ENCODE measurements at regions not wholly inside any gene's neighbourhood (a gene's known extent, or its start where the extent isn't known, plus 50 kb on each side); places are given as distances from the start of the nearest gene placed in this dataset.
"Not testable (repeated sequence)": the region's sequence is repeated elsewhere in the genome, so short reads cannot be mapped to it uniquely, and the experiment has no call there.

DNA sequence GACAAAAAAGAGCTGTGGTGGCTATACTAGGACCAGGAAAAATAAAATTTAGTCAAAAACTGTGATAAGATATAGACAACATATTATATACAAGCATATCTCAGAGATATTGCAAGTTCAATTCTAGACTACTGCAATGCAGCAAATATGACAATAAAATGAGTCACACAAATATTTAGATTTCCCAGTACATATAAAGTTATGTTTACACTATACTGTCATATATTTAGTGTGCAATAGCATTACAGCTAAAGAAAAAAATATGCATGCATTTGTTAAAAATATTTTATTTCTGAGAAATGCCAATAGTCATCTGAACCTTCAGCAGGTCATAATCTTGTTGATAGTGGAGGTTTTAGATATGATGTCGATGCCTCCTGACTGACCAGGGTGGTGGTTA lies 72.1 kb downstream of the AKR1C4 start:
- H3K9me3 Mint-ChIP-seq, result peaks cover 6% of the 10 kb centered on the region
- H3K36me3 Mint-ChIP-seq (ENCODE audit: insufficient read depth), result no peaks in the 10 kb centered on the region
- no peak overlapping the region for H3K4me3 Mint-ChIP-seq
- DNase-seq (ENCODE audit: low spot score in 2 of 2), result no peak
- ATAC-seq (replicated peaks; ENCODE audit: extremely low read depth, poor library complexity, severe bottlenecking), result no peak
- H3K4me1 Mint-ChIP-seq, result no peaks in the 10 kb centered on the region
- no peak overlapping the region for H3K27ac Mint-ChIP-seq (ENCODE audit: low read depth)
- no peaks in the 10 kb centered on the region for H3K27me3 Mint-ChIP-seq

- ATAC-seq (replicated peaks; ENCODE audit: extremely low read depth, poor library complexity, severe bottlenecking) (no peak), DNase-seq (ENCODE audit: low spot score in 2 of 2) (no peak)
- Mint-ChIP-seq H3K4me1 (no peaks in the 10 kb centered on the region), H3K9me3 (peaks cover 6% of the 10 kb centered on the region), H3K27me3 (no peaks in the 10 kb centered on the region), H3K27ac (ENCODE audit: low read depth) (no peak overlapping the region), H3K4me3 (no peak overlapping the region), H3K36me3 (ENCODE audit: insufficient read depth) (no peaks in the 10 kb centered on the region)
These were observed 73.2 kb downstream of the AKR1C4 start for GRCh38 chr10:5269791-5270190.

DNA sequence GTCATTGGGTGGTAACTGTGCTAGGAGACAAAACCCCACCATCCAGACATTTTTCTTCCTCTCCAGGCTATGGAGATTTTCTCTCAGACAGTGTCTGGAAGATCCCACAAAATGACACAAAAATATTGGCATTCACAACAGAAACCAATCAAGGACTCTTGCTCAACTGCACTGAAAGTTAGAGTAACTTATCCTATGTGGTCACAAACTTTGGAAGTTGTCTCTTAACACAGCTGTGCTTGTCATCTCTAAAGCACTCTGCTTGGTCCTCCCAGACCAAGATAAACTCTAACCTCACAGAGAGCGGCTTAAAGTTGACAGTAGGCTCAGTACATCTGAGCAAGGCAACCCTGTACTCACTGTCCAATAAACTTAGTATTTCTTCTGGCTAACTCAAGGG lies 74.9 kb downstream of the AKR1C4 start:
- no peak overlapping the region for H3K27ac Mint-ChIP-seq (ENCODE audit: low read depth)
- H3K4me3 Mint-ChIP-seq, result no peak overlapping the region
- H3K36me3 Mint-ChIP-seq (ENCODE audit: insufficient read depth), result no peaks in the 10 kb centered on the region
- ATAC-seq (replicated peaks; ENCODE audit: extremely low read depth, poor library complexity, severe bottlenecking), result no peak
- DNase-seq (ENCODE audit: low spot score in 2 of 2), result no peak
- H3K9me3 Mint-ChIP-seq, result peaks cover 5% of the 10 kb centered on the region
- H3K27me3 Mint-ChIP-seq, result no peaks in the 10 kb centered on the region
- H3K4me1 Mint-ChIP-seq, result no peaks in the 10 kb centered on the region

GRCh38 chr10:5272065-5272803 lies 75.6 kb downstream of the AKR1C4 start:
- Mint-ChIP-seq H3K9me3 (no peaks in the 10 kb centered on the region), H3K36me3 (ENCODE audit: insufficient read depth) (no peaks in the 10 kb centered on the region), H3K4me1 (no peaks in the 10 kb centered on the region), H3K27me3 (no peaks in the 10 kb centered on the region), H3K4me3 (no peak overlapping the region), H3K27ac (ENCODE audit: low read depth) (no peak overlapping the region)
- ATAC-seq (replicated peaks; ENCODE audit: extremely low read depth, poor library complexity, severe bottlenecking) (no peak), DNase-seq (ENCODE audit: low spot score in 2 of 2) (no peak)

DNA sequence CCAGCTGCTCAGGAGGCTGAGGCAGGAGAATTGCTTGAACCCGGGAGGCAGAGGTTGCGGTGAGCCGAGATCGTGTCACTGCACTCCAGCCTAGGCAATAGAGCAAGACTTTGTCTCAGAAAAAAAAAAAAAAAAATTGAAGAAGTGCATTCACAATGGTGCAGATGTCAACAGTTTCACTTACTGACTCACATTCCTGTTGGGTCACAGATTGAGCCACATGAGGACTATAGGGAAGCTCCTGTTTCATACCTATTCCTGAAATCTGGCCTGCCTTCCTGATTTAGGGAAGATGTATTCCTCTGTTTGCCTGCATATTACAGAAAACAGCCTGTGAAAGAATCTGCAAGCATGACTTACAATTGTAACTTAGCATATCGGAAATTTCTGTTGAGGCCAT lies 78.2 kb downstream of the AKR1C4 start:
- Mint-ChIP-seq H3K4me3 (no peak overlapping the region), H3K4me1 (no peaks in the 10 kb centered on the region), H3K36me3 (ENCODE audit: insufficient read depth) (no peaks in the 10 kb centered on the region), H3K27ac (ENCODE audit: low read depth) (no peak overlapping the region), H3K9me3 (no peaks in the 10 kb centered on the region), H3K27me3 (no peaks in the 10 kb centered on the region)
- ATAC-seq (replicated peaks; ENCODE audit: extremely low read depth, poor library complexity, severe bottlenecking), result no peak
- no peak for DNase-seq (ENCODE audit: low spot score in 2 of 2)

DNA sequence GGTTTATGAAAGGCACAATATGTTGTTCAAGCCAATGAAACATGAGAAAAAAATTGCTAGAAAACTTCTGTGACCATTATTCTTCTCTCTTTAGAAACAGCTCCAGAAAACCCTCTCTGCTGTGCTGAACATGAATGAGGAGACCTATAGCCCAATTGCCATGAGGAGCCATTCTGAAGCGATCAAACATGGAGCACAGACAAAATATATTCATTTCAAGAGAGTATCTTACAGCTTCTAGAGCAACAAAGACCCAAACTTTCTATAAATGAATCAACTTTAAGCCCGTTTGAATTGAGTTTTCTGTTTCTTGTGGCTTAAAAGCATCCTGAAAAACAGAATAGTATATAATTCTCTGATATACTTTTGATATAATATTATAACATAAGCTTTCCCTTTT lies 83.4 kb upstream of the UCN3 start:
- H3K9me3 Mint-ChIP-seq, result no peaks in the 10 kb centered on the region
- H3K27me3 Mint-ChIP-seq, result peaks cover 26% of the 10 kb centered on the region
- no peaks in the 10 kb centered on the region for H3K36me3 Mint-ChIP-seq (ENCODE audit: insufficient read depth)
- DNase-seq (ENCODE audit: low spot score in 2 of 2) (no peak), ATAC-seq (replicated peaks; ENCODE audit: extremely low read depth, poor library complexity, severe bottlenecking) (no peak)
- no peak overlapping the region for H3K27ac Mint-ChIP-seq (ENCODE audit: low read depth)
- no peaks in the 10 kb centered on the region for H3K4me1 Mint-ChIP-seq
- H3K4me3 Mint-ChIP-seq, result no peak overlapping the region

GRCh38 chr10:5282137-5282536 lies 82.6 kb upstream of the UCN3 start:
- H3K4me3 Mint-ChIP-seq, result no peak overlapping the region
- H3K4me1 Mint-ChIP-seq, result no peaks in the 10 kb centered on the region
- no peaks in the 10 kb centered on the region for H3K9me3 Mint-ChIP-seq
- DNase-seq (ENCODE audit: low spot score in 2 of 2) (no peak), ATAC-seq (replicated peaks; ENCODE audit: extremely low read depth, poor library complexity, severe bottlenecking) (no peak)
- H3K36me3 Mint-ChIP-seq (ENCODE audit: insufficient read depth), result no peaks in the 10 kb centered on the region
- H3K27me3 Mint-ChIP-seq, result peaks cover 33% of the 10 kb centered on the region
- H3K27ac Mint-ChIP-seq (ENCODE audit: low read depth), result no peak overlapping the region

DNA sequence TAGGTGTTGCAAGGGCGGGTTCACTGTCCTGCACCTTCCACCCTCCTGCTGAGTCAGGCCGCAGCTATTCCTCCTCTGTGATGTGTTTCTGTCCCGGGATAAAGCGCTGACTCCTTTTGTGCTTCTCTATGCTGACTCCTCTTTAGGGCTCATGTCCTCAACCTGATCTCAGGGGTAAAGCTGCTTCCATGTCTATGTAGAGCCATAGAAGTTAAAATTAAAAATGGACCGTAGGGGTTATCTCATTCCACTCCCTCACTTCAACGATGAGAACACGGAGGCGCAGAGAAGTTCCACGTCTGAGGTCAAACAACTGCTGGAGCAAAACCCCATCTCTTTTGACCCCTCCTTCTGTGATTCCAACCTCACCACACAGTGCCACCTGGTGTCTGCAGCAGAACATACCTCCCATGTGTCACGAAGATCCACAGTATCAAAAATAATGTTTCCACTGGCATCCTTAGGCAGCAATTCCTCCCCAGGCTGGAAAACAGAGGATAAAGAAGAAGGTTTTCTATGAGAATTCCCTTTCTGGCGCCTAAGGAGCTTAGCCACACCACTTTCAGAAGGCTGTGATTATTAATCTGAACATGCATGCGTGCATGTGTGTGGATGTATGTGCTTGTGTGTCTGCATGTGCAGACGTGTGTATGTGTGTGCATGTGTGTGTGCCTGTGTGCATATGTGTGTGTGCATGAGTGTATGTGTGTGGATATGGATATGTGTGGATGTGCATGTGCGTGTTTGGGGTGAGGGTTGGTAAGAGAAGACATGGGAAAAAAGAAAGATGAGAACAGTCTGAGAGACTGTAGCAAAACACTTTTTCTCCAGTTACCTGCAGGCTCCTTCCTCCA lies 81.2 kb upstream of the UCN3 start:
- Mint-ChIP-seq H3K27ac (ENCODE audit: low read depth) (no peak overlapping the region), H3K9me3 (no peaks in the 10 kb centered on the region), H3K27me3 (peaks cover 37% of the 10 kb centered on the region), H3K36me3 (ENCODE audit: insufficient read depth) (no peaks in the 10 kb centered on the region), H3K4me1 (no peaks in the 10 kb centered on the region), H3K4me3 (no peak overlapping the region)
- ATAC-seq (replicated peaks; ENCODE audit: extremely low read depth, poor library complexity, severe bottlenecking), result peak; percentile 49
- DNase-seq (ENCODE audit: low spot score in 2 of 2), result no peak

DNA sequence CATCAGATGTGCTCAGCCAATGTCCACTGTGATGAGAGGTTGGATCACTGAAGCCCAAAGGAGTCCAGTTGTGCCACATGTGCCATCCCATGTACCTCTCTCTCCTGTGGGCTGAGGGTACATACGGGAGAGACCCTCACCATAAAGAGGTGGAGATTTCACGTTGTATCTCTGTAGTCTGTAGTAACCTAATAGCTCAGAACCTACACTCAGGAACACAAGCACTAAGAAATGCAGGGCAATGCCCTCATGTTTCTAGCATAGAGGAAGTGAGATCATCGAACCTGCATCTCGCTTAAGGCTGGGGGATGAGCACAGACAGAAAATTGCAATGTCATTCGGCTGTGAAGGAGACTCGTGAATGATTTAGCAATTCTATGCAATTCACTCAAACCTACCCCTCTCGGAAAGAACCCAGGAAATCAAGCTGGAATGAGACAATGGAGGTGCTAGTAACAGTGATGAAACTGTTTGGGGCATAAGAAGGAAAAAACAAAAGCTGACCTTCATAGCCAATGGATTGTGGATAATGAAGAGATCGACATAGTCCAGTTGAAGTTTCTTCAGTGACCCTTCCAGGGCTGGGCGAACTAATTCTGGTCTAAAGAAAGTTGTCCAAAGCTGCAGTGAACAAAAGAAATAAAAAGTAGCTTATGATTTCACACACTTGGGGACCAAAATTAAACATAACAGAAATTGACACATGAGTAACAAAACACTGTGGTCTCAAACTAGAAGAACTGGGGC lies 80.3 kb upstream of the UCN3 start:
- peak; percentile 40 for ATAC-seq (replicated peaks; ENCODE audit: extremely low read depth, poor library complexity, severe bottlenecking)
- Mint-ChIP-seq H3K27ac (ENCODE audit: low read depth) (no peak overlapping the region), H3K4me1 (no peaks in the 10 kb centered on the region), H3K36me3 (ENCODE audit: insufficient read depth) (no peaks in the 10 kb centered on the region), H3K4me3 (no peak overlapping the region), H3K27me3 (peaks cover 37% of the 10 kb centered on the region), H3K9me3 (no peaks in the 10 kb centered on the region)
- DNase-seq (ENCODE audit: low spot score in 2 of 2), result no peak

DNA sequence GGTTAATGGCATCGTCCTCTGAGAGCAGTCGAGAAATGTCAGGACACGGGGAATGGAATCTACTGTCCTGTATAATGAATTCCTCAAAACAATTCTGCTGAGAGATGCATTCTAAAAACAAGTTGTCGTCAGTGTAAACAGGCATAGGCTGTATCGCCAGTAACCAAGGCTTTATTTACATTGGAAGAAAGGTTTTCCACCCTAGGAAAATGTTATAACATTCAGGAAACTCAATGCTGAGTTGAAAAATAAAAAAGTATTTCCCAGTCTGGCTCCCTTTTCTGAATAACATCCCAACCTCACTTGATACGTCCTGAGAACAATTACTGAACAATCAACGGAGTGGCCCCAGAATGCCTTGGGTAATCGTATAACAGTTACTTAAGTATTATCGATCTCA lies 79.6 kb upstream of the UCN3 start:
- H3K36me3 Mint-ChIP-seq (ENCODE audit: insufficient read depth), result no peaks in the 10 kb centered on the region
- H3K4me3 Mint-ChIP-seq, result no peak overlapping the region
- ATAC-seq (replicated peaks; ENCODE audit: extremely low read depth, poor library complexity, severe bottlenecking), result no peak
- H3K4me1 Mint-ChIP-seq, result peaks cover under 1% of the 10 kb centered on the region
- H3K27ac Mint-ChIP-seq (ENCODE audit: low read depth), result no peak overlapping the region
- peaks cover 37% of the 10 kb centered on the region for H3K27me3 Mint-ChIP-seq
- H3K9me3 Mint-ChIP-seq, result no peaks in the 10 kb centered on the region
- DNase-seq (ENCODE audit: low spot score in 2 of 2), result no peak

GRCh38 chr10:5288359-5288758 lies 76.4 kb upstream of the UCN3 start:
- peaks cover 19% of the 10 kb centered on the region for H3K4me1 Mint-ChIP-seq
- ATAC-seq (replicated peaks; ENCODE audit: extremely low read depth, poor library complexity, severe bottlenecking) (no peak), DNase-seq (ENCODE audit: low spot score in 2 of 2) (no peak)
- H3K27ac Mint-ChIP-seq (ENCODE audit: low read depth), result no peak overlapping the region
- no peak overlapping the region for H3K4me3 Mint-ChIP-seq
- H3K27me3 Mint-ChIP-seq, result peaks cover 26% of the 10 kb centered on the region
- H3K36me3 Mint-ChIP-seq (ENCODE audit: insufficient read depth), result peaks cover 2% of the 10 kb centered on the region
- no peaks in the 10 kb centered on the region for H3K9me3 Mint-ChIP-seq

DNA sequence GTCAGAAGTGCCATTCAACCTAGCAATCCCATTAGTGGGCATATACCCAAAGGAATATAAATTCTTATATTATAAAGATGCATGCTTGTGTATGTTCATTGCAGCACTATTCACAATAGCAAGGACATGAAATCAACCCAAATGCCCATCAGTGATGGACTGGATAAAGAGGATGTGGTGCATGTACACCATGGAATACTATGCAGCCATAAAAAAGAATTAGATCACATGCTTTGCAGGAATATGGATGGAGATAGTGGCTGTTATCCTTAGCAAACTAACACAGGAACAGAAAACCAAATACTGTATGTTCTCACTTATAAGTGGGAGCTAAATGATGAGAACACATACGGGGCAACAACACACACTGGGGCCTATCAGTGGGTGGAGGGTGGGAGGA lies 75.5 kb upstream of the UCN3 start:
- DNase-seq (ENCODE audit: low spot score in 2 of 2); ATAC-seq (replicated peaks; ENCODE audit: extremely low read depth, poor library complexity, severe bottlenecking); H3K4me3 Mint-ChIP-seq; H3K9me3 Mint-ChIP-seq; H3K27ac Mint-ChIP-seq (ENCODE audit: low read depth); H3K36me3 Mint-ChIP-seq (ENCODE audit: insufficient read depth): not testable (repeated sequence)
- H3K27me3 Mint-ChIP-seq, result peaks cover 17% of the 10 kb centered on the region
- H3K4me1 Mint-ChIP-seq, result peaks cover 25% of the 10 kb centered on the region
